ENCODE measurements at regions not wholly inside any gene's neighbourhood (a gene's known extent, or its start where the extent isn't known, plus 50 kb on each side); places are given as distances from the start of the nearest gene placed in this dataset.

DNA sequence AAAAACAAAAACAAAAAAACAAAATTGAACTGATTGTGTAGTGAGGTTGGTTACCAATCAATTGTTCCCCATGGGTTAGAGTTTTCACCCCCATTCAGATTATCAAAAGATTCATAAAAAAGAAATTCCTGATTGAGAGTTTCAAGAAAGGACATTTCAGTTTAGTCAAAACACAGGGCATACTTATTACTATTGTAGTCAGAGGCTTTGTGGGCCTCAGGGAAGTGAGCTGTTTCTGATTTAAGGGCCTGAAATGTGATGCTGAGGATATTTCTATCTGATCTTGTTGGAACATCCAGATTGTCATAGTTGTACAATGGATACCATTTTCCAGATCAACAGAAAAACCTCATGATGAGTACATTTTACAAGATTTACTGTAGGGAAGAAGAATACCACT, 368.1 kb upstream of the NETO1 start:
- no peak for TF ChIP-seq CEBPB (IDR thresholded peaks at IDR 0.05; ENCODE audit: low read depth)
- no peak for TF ChIP-seq POLR2AphosphoS5 (IDR thresholded peaks at IDR 0.05; ENCODE audit: low read depth, low read length)
- TF ChIP-seq, protein P1, sequence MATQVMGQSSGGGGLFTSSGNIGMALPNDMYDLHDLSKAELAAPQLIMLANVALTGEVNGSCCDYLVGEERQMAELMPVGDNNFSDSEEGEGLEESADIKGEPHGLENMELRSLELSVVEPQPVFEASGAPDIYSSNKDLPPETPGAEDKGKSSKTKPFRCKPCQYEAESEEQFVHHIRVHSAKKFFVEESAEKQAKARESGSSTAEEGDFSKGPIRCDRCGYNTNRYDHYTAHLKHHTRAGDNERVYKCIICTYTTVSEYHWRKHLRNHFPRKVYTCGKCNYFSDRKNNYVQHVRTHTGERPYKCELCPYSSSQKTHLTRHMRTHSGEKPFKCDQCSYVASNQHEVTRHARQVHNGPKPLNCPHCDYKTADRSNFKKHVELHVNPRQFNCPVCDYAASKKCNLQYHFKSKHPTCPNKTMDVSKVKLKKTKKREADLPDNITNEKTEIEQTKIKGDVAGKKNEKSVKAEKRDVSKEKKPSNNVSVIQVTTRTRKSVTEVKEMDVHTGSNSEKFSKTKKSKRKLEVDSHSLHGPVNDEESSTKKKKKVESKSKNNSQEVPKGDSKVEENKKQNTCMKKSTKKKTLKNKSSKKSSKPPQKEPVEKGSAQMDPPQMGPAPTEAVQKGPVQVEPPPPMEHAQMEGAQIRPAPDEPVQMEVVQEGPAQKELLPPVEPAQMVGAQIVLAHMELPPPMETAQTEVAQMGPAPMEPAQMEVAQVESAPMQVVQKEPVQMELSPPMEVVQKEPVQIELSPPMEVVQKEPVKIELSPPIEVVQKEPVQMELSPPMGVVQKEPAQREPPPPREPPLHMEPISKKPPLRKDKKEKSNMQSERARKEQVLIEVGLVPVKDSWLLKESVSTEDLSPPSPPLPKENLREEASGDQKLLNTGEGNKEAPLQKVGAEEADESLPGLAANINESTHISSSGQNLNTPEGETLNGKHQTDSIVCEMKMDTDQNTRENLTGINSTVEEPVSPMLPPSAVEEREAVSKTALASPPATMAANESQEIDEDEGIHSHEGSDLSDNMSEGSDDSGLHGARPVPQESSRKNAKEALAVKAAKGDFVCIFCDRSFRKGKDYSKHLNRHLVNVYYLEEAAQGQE (IDR thresholded peaks at IDR 0.05; ENCODE audit: low read depth), result no peak
- TF ChIP-seq, protein P2, sequence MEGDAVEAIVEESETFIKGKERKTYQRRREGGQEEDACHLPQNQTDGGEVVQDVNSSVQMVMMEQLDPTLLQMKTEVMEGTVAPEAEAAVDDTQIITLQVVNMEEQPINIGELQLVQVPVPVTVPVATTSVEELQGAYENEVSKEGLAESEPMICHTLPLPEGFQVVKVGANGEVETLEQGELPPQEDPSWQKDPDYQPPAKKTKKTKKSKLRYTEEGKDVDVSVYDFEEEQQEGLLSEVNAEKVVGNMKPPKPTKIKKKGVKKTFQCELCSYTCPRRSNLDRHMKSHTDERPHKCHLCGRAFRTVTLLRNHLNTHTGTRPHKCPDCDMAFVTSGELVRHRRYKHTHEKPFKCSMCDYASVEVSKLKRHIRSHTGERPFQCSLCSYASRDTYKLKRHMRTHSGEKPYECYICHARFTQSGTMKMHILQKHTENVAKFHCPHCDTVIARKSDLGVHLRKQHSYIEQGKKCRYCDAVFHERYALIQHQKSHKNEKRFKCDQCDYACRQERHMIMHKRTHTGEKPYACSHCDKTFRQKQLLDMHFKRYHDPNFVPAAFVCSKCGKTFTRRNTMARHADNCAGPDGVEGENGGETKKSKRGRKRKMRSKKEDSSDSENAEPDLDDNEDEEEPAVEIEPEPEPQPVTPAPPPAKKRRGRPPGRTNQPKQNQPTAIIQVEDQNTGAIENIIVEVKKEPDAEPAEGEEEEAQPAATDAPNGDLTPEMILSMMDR (IDR thresholded peaks at IDR 0.05 in 2 of 3, conservative IDR thresholded peaks at IDR 0.05 in 1 of 3; ENCODE audit: borderline replicate concordance in 1 of 3, insufficient read depth in 1 of 3, low read depth in 2 of 3, low read length in 2 of 3), result no peak
- TF ChIP-seq EZH2 (IDR thresholded peaks at IDR 0.05), result no peak
- TF ChIP-seq, protein P3, sequence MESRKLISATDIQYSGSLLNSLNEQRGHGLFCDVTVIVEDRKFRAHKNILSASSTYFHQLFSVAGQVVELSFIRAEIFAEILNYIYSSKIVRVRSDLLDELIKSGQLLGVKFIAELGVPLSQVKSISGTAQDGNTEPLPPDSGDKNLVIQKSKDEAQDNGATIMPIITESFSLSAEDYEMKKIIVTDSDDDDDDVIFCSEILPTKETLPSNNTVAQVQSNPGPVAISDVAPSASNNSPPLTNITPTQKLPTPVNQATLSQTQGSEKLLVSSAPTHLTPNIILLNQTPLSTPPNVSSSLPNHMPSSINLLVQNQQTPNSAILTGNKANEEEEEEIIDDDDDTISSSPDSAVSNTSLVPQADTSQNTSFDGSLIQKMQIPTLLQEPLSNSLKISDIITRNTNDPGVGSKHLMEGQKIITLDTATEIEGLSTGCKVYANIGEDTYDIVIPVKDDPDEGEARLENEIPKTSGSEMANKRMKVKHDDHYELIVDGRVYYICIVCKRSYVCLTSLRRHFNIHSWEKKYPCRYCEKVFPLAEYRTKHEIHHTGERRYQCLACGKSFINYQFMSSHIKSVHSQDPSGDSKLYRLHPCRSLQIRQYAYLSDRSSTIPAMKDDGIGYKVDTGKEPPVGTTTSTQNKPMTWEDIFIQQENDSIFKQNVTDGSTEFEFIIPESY (IDR thresholded peaks at IDR 0.05; ENCODE audit: extremely low read depth, insufficient replicate concordance, low read length), result no peak
- no peak for TF ChIP-seq ELF1 (IDR thresholded peaks at IDR 0.05; ENCODE audit: borderline replicate concordance, low read depth)
- TF ChIP-seq POLR2A (IDR thresholded peaks at IDR 0.05; ENCODE audit: borderline replicate concordance, extremely low read depth, insufficient read depth, insufficient read length), result no peak
- no peak for TF ChIP-seq SIN3A (IDR thresholded peaks at IDR 0.05; ENCODE audit: low read depth)
- TF ChIP-seq YY1 (IDR thresholded peaks at IDR 0.05; ENCODE audit: extremely low read depth, insufficient replicate concordance, low read depth, low read length), result no peak
